Ovary (tissue), 3 donors: ENCODE measurements at regions not wholly inside any gene's neighbourhood (a gene's known extent, or its start where the extent isn't known, plus 50 kb on each side); places are given as distances from the start of the nearest gene placed in this dataset.

Experiments
- CTCF ChIP-seq, 3 donors: fragments of 450-650 bp in 2 of 3; fragments of 200-600 bp in 1 of 3; IDR thresholded peaks; one replicate each; pipeline versions ENCODE4 v1.5.1 to v1.8.0; 2016 to 2022; ENCODE audit warnings: antibody characterized with exemption in 3 of 3, mild to moderate bottlenecking in 1 of 3
- EP300 ChIP-seq: sonication (generic); formaldehyde crosslinking; IDR thresholded peaks from one replicate; pipeline ENCODE4 v1.6.1; 2017; ENCODE audit warnings: antibody characterized with exemption
- POLR2A ChIP-seq: fragments of 450-650 bp; IDR thresholded peaks from one replicate; pipeline ENCODE4 v1.6.1; 2017; ENCODE audit warnings: antibody characterized with exemption, mild to moderate bottlenecking, moderate library complexity
- donor health status: DM: no; HTN: no; CAD: no.

GRCh38 chr4:71201057-71201456 is 137.8 kb upstream of the SLC4A4 start:
- TF ChIP-seq CTCF (IDR thresholded peaks at IDR 0.05) = no peak
- no peak for TF ChIP-seq EP300
- TF ChIP-seq POLR2A = no peak
